ENCODE measurements at regions not wholly inside any gene's neighbourhood (a gene's known extent, or its start where the extent isn't known, plus 50 kb on each side); places are given as distances from the start of the nearest gene placed in this dataset.
"Not testable (repeated sequence)": the region's sequence is repeated elsewhere in the genome, so short reads cannot be mapped to it uniquely, and the experiment has no call there.

DNA sequence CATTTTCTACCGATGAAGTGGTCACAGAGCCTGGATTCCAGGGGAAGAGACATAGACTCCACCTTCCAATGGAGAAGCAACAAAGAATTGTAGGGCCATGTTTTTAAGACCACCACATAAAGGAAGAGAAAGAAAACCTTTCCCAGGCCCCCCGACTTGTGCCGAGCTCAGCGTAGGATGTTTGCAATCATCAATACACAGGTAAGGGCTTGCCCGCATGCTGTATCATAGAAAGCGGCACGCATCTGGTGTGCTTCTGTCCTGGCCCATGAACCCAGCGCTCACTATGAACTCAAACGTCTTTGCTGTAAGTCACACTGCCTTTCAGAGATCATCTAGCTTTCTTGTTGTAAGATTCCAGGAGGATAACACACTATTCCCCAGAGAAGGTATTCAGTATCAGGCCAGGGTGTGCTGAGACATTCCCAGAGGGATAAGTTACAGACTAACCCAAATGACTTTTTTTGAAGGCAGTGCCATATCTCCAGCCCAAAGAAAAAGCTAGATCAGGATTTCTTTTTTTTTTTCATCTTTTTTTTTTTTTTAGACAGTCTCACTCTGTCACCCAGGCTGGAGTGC, 79.5 kb upstream of the RPL38 start:
- DNase-seq = no peak

DNA sequence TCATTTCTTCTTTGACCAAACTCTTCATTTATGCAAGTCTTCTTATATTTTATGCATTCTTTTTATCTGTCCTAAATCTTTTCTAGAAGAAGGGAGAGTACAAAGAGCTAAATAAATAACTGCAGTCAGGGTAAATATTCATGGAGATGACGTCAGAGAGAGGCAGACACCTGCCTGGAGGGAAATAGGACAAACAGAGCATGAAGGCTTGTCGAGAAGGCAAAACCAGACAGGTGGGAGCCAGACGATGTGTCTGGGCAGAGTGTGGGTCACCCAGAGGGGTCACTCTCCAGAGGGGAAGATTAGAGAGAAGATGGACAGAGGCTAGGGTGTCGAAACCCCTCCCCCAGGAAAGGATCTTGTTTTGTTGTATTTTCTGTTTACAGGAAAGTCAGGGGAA, 78.3 kb upstream of the RPL38 start:
- peak in 1 of 3 experiments; percentile 62 for DNase-seq

DNA sequence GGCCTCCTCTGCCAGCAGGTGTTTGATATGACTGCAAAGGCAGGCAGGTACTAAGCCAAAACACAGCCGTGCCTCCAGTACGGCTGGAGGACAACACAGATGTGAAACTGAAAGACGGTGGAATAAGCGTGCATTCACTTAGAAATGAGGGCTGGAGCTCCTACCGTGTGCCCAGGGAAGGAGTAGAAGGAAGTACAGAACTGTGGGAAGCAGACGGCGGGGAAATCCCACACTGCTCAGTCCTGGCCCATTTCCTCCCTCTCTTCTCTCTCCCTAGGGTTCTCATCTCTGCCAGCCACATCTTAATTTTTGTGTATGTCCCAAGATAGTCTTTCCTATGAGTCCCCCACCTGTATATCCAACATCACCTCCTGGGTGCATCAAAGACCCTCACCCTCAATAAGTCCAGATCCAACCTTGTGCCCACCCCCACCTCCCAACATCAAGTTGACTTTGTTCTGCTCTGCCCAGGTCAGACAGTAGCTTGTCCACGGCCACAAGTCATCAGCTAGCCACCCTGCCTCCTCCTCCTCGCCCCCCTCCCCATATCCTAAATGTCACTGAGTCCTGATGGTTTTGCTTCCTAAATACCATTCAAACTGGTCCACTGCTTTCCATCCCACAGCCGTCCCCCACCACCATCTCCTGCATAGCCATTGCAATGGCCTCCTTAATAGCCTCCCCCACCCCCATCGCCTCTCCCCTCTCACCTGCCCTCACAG, 77.1 kb upstream of the RPL38 start:
- DNase-seq = no peak

DNA sequence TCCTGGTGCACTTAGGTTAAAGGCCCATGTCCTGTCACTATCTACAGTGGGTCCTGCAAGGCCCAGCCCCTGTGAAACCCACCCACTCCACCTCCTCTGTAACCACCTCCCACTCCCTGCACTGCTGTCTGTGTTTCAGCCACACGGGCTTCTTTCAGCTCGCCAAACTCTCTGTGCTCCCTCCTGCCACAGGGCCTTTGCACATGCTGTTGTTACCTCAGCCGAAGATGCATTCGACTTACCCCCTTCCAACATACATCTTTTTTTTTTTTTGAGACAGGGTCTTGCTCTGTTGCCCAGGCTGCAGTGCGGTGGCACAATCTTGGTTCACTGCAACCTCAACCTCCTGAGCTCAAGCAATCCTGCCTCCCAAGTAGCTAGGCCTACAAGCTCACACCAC, 76.5 kb upstream of the RPL38 start:
- no peak for DNase-seq

DNA sequence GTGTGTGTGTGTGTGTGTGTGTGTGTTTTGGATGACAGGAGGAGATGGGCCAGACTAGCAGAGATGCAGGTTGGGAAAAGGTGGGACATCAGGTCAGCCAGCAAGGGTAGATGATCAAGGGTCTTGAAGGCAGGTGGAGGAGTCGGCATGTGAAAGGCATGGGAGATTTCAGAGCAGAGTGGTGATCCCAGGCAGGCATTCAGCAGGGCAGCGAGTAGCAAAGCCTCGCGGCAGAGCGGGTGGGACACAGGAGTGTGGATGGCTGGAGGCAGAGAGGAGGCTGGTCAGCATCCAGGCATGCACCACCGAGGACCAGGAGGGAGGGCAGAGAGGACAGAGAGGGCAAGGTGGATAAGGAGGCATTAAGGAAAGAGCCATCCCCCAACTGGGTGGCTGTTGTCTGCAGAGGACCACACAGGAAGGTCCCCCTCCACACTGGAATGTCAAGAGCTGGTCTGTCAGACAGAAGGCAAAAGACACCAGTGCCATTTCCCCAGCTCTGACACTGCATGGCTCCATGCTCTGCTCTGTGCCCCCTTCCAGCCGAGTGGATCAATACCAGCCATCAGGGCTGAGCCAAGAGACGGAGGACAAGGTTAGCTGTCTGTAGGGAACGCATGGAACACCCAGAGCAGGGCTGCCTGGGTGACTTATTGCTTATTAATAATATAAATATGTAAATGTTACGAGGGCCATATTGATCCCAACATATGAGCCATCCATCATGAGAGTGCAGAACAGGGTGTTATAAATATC, 74.8 kb upstream of the RPL38 start:
- no peak for DNase-seq

DNA sequence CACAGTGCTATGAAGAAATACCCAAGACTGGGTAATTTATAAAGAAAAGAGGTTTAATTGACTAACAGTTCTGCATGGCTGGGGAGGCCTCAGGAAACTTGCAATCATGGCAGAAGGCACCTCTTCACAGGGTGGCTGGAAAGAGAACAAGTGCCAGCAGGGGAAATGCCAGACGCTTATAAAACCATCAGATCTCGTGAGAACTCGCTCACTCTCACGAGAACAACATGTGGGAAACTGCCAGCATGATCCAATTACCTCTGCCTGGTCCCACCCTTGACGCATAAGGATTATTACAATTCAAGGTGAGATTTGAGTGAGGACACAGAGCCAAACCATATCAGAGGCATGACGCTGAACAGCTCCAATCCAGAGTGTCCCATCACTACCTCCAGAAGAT, 73.7 kb upstream of the RPL38 start:
- DNase-seq = not testable (repeated sequence)

DNA sequence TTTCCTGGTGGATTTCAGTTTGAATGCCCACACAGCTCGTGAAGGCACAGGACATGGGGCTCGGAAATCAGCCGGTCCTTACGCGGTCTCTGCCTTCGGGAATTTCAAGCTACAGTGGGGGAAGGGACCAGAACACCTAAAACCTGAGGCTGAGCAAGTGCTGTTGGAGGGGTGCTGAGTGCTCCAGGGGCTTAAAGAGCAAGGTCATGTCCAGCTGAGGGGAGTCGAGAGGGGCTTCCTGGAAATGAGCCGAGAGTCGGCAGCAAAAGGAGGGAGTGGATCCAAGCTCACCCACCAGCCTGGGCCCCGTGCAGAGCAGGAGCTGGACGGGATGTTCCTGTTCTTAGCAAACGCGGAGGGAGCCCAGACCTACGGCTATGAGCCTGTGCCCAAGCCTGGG, 73.2 kb upstream of the RPL38 start:
- no peak for DNase-seq

DNA sequence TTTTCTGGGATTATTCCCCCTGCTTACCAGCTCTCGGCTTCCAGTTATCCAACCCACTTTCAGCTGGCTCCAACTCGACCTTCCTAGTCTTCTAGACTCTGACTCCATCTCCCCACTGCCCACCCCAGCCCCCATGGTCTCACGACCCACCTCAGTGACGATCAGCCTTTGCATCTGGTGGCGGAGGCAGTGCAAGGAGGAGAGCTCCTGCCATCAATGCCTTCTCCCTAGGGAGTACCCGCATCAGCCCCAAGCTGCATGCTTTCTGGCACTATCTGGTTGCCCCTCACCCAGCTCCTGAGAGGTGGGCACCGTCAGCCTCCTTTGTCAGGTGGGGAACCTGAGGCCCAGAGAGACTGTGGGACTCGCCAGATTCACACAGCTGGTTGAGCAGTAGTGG, 72.6 kb upstream of the RPL38 start:
- DNase-seq = no peak

DNA sequence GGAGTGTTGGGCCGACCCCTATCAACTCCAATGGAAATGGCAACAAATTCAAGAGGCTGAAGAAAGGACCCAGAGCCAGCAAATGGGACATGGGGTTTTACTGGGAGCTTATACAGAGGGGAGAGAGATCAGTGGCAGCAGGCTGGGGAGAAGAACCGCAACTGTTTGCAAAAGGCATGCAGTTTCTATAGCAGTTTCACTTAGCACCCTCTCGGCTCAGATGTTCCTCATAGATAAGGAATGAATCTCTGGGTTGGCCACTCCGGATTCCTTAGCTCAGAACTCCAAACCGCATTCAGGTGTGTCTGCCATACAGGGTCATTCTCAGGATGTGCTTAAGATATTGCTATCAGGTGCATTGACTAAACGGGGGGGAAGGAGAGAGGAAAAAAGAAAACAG, 71.1 kb upstream of the RPL38 start:
- DNase-seq = no peak

DNA sequence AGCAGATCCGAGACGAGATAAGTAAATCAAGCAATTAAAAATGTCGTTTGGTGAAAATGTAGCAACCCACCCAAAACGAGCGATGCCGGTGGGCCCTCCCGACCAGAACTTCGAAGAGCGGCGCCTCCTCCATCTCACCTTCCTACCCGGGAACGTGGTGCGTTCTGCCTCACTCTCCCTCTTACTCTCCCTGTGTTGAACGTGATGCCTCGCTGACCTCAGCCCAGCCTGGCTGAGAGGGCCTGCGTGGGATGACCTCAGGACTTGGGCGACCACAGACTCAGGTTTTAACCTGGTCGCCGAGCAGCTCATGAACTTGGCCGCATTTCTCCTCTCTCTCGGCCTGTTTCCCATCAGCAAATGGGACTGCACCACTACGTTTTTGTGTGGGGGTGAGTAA, 69.7 kb upstream of the RPL38 start:
- no peak for DNase-seq

DNA sequence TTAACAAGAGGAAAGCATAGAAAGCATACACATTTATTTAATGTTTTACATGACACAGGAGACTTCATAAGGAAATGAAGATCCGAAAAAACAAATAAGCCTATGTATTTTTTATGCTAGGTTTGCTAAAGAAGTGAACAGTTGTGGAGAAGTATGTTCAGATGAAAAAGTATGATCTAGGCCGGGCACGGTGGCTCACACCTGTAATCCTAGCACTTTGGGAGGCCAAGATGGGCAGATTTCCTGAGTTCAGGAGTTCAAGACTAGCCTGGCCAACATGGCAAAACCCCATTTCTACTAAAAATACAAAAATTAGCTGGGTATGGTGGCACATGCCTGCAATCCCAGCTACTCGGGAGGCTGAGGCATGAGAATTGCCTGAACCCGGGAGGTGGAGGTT, 69.2 kb upstream of the RPL38 start:
- not testable (repeated sequence) for DNase-seq

DNA sequence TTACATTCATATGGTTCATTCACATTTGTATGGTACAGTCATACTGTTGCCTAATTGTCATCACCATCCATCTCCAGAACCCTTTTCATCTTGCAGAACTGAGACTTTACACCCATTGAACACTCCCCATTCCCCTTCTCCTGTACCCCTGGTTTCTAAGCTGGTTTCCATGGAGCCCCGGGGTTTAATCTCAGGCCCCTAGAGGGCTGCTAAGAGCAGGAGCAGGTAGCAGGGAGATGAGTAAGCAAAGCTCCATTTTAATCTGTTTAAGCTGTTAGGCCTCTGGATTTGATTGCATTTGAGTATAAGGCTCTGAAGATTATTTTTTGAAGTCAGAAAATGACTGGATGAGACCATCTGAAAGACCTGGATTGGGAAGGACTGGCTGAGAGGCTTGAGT, 68.5 kb upstream of the RPL38 start:
- DNase-seq = no peak

DNA sequence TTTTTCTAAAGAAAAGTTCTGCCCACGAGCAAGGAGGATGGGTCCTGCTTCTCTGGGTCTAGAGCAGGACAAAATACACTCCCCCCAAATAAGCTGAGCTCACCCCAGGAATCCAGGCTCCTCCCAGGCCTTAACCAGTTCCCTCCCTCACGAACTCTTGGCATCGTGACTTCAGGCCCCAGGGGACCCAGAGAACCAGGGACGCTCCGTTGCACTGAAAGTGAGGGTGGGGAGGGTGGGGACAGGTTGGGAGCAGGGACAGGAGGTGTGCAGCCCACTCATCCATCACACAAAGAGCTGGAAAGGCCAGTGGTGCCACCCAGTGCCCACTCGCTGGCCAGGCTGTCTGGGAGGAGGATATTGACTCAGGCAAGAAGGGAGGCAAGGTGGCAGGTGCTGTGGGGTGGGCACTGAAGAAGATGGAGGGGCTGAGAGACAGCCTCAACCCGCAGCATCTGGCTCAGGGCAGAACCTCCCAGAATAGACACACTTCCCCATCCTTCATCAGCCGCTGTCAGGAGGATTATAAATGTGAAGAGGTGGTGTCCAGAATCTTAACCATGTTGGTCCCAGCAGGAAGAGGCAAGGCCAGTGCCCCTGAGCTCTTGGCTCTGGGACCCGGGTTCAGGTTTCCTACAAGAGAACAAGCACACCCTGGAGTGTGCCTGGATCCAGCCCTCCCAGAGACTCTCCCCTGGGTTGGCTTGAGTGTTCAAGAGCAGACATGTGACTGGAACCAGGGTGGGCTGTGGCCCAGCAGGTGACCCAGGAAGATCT, 67.9 kb upstream of the RPL38 start:
- no peak for DNase-seq

DNA sequence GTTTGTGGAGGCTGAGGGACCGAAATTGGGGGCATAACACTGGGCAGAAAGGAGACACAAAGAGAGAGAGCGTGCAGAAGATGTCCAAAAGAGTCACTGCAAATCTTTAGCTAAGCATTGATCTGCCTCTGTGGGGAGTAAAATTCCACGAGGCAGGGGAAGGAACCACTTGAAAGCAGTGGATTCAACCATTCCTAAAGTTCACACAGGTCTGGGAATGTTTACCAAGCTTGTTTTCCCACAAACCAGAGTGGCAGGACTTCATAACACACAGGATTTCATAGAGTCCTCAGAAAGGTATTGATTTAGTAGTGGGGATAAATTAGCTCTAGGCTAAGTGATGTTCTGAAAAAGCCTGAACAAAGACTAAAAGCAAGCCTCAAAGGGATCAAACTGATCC, 66.1 kb upstream of the RPL38 start:
- no peak for DNase-seq

DNA sequence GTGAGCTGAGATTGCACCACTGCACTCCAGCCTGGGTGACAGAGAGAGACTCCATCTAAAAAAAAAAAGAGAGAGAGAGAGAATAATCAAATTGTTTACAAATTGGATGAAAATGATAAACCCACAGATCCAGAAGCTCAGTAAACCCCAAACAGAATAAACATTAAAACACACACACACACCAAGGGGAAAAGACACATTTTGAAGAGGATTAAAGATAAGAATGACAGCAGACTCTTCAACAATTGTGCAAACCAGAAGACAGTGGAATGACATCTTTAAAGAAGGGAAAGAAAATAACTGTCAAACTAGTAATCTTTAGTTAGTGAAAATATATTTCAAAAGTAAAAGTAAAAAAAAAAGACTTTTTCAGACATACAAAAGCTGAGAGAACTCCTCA, 64.4 kb upstream of the RPL38 start:
- no peak for DNase-seq

DNA sequence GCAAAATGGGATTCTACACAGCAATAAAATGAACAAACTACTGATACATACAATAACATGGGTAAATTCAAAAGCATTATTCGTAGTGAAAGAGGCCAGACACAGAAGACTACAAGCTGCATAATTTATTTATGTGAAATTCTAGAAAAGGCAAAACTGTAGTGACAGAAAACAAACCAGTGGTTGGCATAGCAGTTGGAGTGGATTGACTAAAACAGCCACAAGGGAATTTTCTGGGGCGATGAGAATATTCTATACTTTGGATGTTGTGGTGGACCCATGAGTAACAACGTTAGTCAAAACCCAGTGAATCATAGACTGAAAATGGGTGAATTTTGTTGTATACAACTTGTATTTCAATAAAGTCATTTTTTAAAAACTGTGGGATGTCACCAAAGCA, 63.2 kb upstream of the RPL38 start:
- no peak for DNase-seq

DNA sequence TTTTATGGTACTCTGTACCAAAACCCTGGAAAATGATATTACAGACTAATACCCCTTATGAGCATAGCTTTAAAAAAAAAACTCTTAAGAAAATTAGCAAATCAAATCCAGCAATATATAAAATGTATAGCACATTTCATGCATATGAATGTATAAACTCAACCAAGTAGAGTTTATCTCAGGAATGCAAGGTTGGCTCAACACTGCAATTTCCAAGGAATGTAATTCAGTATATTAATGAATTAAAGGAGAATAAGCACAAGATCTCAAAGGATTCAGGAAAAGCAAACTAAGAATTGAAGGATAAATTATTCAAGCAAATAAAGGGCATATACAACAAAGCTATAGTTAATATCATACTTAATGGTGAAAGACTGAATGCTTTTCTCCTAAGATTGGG, 61.9 kb upstream of the RPL38 start:
- DNase-seq = no peak

DNA sequence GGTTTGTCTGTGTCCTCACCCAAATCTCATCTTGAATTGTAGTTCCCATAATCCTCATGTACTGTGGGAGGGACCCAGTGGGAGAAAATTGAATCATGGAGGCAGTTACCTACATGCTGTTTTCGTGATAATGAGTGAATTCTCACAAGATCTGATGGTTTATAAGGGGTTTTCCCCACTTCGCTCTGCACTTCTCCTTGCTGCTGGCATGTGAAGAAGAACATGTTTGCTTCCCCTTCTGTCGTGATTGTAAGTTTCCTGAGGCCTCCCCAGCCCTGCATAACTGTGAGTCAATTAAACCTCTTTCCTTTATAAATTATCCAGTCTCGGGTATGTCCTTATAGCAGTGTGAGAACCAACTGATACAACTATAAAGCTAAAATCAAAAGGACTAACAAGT, 60.2 kb upstream of the RPL38 start:
- not testable (repeated sequence) for DNase-seq

DNA sequence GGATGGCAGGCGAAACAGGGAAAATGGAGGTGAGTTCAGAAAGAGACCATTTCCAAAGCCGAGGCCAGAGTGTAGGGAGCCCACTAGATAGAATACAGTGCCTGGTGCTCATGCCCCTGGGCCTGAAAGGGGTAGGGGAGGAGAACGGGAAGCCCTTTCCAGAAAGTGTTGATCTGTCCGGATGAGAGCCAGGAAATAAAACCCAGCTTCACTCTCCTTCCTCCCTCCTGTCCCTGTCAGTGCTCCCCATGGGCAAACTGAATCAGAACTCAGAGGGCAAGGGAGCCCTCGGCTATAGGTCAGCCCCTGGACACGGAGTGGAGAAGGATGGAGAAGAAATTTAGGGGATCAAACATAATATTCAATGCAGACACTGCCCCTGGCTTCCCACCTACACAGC, 57.7 kb upstream of the RPL38 start:
- no peak for DNase-seq

DNA sequence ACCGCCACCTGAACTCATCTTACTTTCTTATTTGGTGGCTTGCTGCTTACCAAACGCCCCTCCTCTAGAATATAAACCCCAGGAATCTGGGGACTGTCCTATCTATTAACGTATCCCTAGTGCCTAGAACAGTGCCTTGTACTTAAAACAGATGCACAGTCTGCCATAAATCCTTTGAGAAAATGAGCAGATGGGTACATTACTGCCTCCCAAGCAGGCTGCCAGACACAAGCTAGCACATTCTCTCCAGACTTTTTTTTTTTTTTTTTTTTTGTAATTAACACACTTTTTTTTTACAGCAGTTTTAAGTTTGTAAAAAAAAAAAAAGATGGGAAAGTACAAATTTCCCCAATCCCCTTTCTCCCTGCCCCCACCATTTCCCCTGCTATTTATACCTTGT, 57.3 kb upstream of the RPL38 start:
- DNase-seq = no peak

DNA sequence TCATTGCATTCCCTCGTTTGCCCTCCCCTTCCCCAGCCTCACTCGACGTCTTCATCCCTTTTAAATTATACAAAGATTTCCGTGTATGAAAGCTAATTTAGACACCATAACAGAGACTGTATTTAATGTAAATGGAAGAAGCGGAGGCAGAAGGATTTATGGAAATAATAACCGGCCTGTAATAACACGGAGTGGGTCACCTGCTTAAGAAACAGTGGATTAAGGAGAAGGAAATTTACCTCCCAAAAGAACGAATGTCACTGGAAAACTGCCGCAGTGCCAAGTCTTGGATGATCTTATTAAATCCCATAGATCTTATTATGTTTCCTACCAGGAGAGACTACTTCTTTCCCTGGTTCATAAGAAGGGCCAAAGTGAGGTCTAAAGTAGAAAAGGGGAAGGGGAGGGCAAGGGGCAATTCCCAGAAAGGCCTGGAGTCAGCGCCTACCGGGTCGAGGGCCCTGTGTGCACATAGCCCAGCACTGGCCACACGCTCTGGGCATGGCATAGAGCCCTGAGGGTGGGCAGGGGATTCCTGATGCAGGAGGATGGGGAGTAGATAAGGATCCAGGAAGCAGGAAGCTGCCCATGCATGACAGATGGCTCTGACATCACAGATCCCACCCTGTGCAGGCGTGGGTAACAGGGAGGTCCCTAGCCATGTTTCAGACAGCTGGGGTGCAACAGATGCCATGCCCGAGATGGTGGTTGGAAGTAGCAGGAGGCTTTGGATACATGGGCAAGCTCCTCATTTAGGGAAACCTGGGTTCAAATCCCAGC, 56.2 kb upstream of the RPL38 start:
- DNase-seq = no peak

DNA sequence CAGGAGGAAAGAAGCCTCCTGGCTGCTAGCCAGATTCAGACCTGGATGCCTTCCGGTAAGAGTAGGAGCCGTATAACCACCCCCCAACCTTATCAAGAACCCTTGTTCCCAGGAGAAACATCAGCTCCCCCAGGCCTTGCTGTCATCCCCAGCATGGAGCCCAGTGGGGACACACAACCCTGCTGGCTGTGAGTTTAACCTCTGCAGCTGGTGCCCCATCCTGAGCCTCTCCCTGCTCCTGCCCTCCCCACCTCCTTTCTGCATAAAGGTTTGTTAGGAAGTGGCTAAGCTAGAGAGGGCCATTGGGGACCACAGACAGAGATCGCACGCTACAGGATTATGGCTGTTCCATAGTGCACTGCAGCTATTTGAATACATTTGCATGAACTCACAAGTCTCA, 55.5 kb upstream of the RPL38 start:
- DNase-seq = no peak

DNA sequence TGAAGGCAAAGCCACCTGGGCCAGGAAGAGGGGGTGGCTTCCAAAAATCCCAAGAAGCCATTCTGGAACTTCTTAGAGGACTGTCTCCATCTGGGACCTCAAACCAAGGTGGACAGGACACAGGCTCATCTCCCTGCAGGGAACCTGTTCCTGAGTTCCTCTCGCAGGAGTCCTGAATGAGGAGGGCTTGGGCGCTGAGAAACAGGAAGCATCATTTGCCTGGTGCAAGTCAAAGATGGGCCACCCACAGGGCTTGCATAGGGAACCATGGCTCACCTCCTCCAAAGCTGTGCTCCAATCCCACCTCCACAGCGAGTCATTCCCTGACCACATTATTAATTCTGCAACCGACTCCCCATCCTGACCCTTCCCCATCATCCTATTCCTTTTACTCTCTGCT, 55.0 kb upstream of the RPL38 start:
- no peak for DNase-seq
